ENCODE measurements at regions not wholly inside any gene's neighbourhood (a gene's known extent, or its start where the extent isn't known, plus 50 kb on each side); places are given as distances from the start of the nearest gene placed in this dataset.

DNA sequence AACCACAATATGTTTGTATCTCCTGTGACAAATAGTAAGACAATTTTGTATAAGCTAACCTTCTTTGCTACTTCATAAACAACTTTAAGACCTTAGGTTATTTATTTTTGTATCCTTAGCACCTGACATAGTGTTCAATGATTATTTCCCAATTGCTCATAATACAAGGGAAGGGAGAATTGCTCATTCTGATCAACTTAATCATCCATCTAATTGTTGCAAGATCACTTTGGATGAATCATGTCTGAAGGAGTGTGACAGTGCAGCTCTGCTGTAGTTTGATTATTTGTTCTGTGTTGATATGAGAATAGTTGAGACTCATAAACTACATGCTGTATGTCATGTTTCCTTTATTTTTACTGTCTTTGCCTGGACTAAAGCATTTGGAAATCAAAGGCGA, 721.3 kb upstream of the SEMA6A start:
- no peaks in the 10 kb centered on the region for H4K20me1 ChIP-seq (replicated peaks; ENCODE audit: control insufficient read depth, extremely low read depth, insufficient read depth, low read length)
- POLR2A ChIA-PET: no interaction called here
- dilution Hi-C loops (cut with MboI; ENCODE audit: extremely low pct_ligation_motif_present, low sequenced_read_pairs): no loop called here
- FAIRE-seq: no peak
- no peaks in the 10 kb centered on the region for H3K36me3 ChIP-seq (ENCODE audit: control insufficient read depth in 2 of 2, extremely low read depth in 1 of 2, insufficient read depth in 2 of 2, low read length in 2 of 2)
- intact Hi-C loops (cut with micrococcal nuclease): no loop called here
- H3K4me3 ChIP-seq (replicated peaks in 1 of 3; ENCODE audit: insufficient read depth in 1 of 3, low read depth in 1 of 3, low read length in 3 of 3): no peak overlapping the region
- BruUV-seq (replicated peaks): no TSS peak
- H3K79me2 ChIP-seq (ENCODE audit: control insufficient read depth, insufficient read depth, low read length): no peaks in the 10 kb centered on the region
- H3K9ac ChIP-seq (replicated peaks; ENCODE audit: extremely low read depth, insufficient read depth, low read length): no peak overlapping the region
- H2AFZ ChIP-seq (ENCODE audit: low read depth, low read length): no peak overlapping the region
- H3K4me1 ChIP-seq (ENCODE audit: control insufficient read depth, extremely low read depth, insufficient read depth, low read length): no peaks in the 10 kb centered on the region
- DNase-seq (ENCODE audit: low read depth, low spot score): no peak
- no peak overlapping the region for H3K27ac ChIP-seq (ENCODE audit: insufficient read depth, low read depth, low read length)
- no peak for TF ChIP-seq POLR2AphosphoS5 (IDR thresholded peaks at IDR 0.05; ENCODE audit: insufficient read depth, low read depth, low read length)
- no peak for TF ChIP-seq POLR2A (IDR thresholded peaks at IDR 0.05; ENCODE audit: low read depth, low read length)
- TF ChIP-seq EZH2 (IDR thresholded peaks at IDR 0.05; ENCODE audit: borderline replicate concordance, low read depth, low read length, severe bottlenecking): no peak
- TF ChIP-seq, protein P1, sequence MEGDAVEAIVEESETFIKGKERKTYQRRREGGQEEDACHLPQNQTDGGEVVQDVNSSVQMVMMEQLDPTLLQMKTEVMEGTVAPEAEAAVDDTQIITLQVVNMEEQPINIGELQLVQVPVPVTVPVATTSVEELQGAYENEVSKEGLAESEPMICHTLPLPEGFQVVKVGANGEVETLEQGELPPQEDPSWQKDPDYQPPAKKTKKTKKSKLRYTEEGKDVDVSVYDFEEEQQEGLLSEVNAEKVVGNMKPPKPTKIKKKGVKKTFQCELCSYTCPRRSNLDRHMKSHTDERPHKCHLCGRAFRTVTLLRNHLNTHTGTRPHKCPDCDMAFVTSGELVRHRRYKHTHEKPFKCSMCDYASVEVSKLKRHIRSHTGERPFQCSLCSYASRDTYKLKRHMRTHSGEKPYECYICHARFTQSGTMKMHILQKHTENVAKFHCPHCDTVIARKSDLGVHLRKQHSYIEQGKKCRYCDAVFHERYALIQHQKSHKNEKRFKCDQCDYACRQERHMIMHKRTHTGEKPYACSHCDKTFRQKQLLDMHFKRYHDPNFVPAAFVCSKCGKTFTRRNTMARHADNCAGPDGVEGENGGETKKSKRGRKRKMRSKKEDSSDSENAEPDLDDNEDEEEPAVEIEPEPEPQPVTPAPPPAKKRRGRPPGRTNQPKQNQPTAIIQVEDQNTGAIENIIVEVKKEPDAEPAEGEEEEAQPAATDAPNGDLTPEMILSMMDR (IDR thresholded peaks at IDR 0.05; ENCODE audit: extremely low read depth in 1 of 2, insufficient read depth in 1 of 2, low read depth in 1 of 2, low read length in 2 of 2): no peak
- TF ChIP-seq MYC (IDR thresholded peaks at IDR 0.05; ENCODE audit: low read depth, low read length): no peak
- no peak for TF ChIP-seq FOS (IDR thresholded peaks at IDR 0.05; ENCODE audit: borderline replicate concordance, insufficient read depth, low read length)
- TF ChIP-seq JUN (IDR thresholded peaks at IDR 0.05; ENCODE audit: borderline replicate concordance, insufficient read depth, insufficient read length, low read depth): no peak
- no peak for TF ChIP-seq GATA2 (IDR thresholded peaks at IDR 0.05; ENCODE audit: insufficient read depth, insufficient read length, low read depth, low read length)
- TF ChIP-seq, protein P2, sequence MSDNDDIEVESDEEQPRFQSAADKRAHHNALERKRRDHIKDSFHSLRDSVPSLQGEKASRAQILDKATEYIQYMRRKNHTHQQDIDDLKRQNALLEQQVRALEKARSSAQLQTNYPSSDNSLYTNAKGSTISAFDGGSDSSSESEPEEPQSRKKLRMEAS (IDR thresholded peaks at IDR 0.05; ENCODE audit: insufficient read depth, insufficient read length): no peak
- CTCF ChIA-PET: no interaction called here
- H3K9me1 ChIP-seq (replicated peaks; ENCODE audit: control insufficient read depth, extremely low read depth, insufficient read depth, low read length): no peaks in the 10 kb centered on the region
- H3K4me2 ChIP-seq (ENCODE audit: insufficient read depth, low read length): no peak overlapping the region
- no peaks in the 10 kb centered on the region for H3K27me3 ChIP-seq (ENCODE audit: control insufficient read depth in 2 of 2, insufficient read depth in 2 of 2, low read length in 2 of 2)
- H3K9me3 ChIP-seq (replicated peaks; ENCODE audit: control insufficient read depth, insufficient read depth, low read length): no peaks in the 10 kb centered on the region
